Endothelial cell of hepatic sinusoid (primary cell): ENCODE measurements at regions not wholly inside any gene's neighbourhood (a gene's known extent, or its start where the extent isn't known, plus 50 kb on each side); places are given as distances from the start of the nearest gene placed in this dataset.

Experiments
- in situ Hi-C: cut with HindIII; loops from 2 replicates; pipeline ENCODE4 v1.10.0; 2017; ENCODE audit warnings: low sequenced_read_pairs

GRCh38 chr6:2505624-2506023 is 245.1 kb downstream of the MYLK4 start:
- in situ Hi-C loops: no loop called here

- in situ Hi-C loops: no loop called here
Observed at GRCh38 chr6:2504495-2505064, 246.1 kb downstream of the MYLK4 start.

GRCh38 chr6:2503816-2504494 is 246.8 kb downstream of the MYLK4 start:
- in situ Hi-C loops: no loop called here

- in situ Hi-C loops: no loop called here
Observed at GRCh38 chr6:2502998-2503674, 247.6 kb downstream of the MYLK4 start.

- in situ Hi-C loops: no loop called here
Observed at GRCh38 chr6:2502096-2502997, 248.4 kb downstream of the MYLK4 start.

GRCh38 chr6:2497922-2498623 is 252.6 kb downstream of the MYLK4 start:
- in situ Hi-C loops: no loop called here

GRCh38 chr6:2496291-2496690 is 250.9 kb upstream of the GMDS start:
- in situ Hi-C loops: no loop called here

GRCh38 chr6:2492686-2493523 is 247.5 kb upstream of the GMDS start:
- in situ Hi-C loops: no loop called here

- in situ Hi-C loops: no loop called here
Observed at GRCh38 chr6:2491137-2491536, 245.7 kb upstream of the GMDS start.

GRCh38 chr6:2488578-2488977 is 243.2 kb upstream of the GMDS start:
- in situ Hi-C loops: no loop called here

- in situ Hi-C loops: no loop called here
Observed at GRCh38 chr6:2485116-2485515, 239.7 kb upstream of the GMDS start.

GRCh38 chr6:2482773-2483172 is 237.4 kb upstream of the GMDS start:
- in situ Hi-C loops: no loop called here

GRCh38 chr6:2481307-2481706 is 235.9 kb upstream of the GMDS start:
- in situ Hi-C loops: no loop called here

GRCh38 chr6:2480267-2480966 is 235.0 kb upstream of the GMDS start:
- in situ Hi-C loops: no loop called here

GRCh38 chr6:2478200-2478599 is 232.8 kb upstream of the GMDS start:
- in situ Hi-C loops: no loop called here

- in situ Hi-C loops: no loop called here
Observed at GRCh38 chr6:2477666-2478065, 232.3 kb upstream of the GMDS start.

GRCh38 chr6:2477250-2477649 is 231.8 kb upstream of the GMDS start:
- in situ Hi-C loops: no loop called here

GRCh38 chr6:2476376-2476775 is 231.0 kb upstream of the GMDS start:
- in situ Hi-C loops: no loop called here

GRCh38 chr6:2471472-2471871 is 226.1 kb upstream of the GMDS start:
- in situ Hi-C loops: loop anchor here (5.0 kb wide), 1 partner anchor 59 kb away; no protein-coding TSS in a partner anchor
